ENCODE measurements at regions not wholly inside any gene's neighbourhood (a gene's known extent, or its start where the extent isn't known, plus 50 kb on each side); places are given as distances from the start of the nearest gene placed in this dataset.
A peak's percentile ranks its signal among the peaks of the same experiment; 100 is the strongest.

DNA sequence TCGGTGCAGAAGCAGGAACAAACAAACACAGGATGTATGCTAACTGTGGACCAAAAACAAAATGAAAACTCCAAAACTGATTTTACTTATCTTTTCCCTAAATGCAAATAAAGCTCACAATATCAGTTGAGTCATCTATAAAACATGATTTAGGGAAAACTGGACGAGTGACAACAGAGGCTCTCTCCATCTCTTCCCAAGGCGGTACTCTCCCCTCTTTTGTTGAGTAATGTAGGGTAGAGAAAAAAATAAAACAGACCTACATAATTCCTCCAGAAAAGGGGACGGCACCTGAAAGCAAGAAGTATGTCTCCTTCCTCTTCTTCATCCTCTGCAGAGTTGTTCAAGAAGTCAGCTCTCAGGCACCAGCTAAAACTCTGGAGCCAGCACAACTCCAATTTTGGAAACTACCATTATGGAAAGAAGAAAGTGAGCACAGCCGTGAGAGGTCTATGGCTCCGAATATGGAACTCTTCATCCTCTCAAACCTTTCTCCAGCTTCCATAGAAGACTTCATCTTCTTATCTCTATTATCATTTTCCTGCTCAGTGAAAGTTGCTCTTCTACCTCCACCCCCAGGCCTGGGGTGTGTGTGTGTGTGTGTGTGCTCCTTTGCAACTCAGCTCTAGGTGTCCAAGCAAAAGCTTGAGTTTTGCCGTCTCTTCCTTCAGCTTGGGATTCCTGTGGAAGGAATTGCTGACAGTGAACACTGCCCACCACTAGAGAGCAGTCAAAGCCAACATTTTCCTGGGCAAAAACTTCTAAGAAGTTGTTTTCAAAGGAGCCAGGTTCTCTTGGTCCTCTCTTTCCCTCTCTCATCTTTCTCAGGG is 155.4 kb downstream of the DIO2 start:
- TF ChIP-seq, protein P1, sequence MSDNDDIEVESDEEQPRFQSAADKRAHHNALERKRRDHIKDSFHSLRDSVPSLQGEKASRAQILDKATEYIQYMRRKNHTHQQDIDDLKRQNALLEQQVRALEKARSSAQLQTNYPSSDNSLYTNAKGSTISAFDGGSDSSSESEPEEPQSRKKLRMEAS (IDR thresholded peaks at IDR 0.05) = no peak
- TF ChIP-seq, protein P2, sequence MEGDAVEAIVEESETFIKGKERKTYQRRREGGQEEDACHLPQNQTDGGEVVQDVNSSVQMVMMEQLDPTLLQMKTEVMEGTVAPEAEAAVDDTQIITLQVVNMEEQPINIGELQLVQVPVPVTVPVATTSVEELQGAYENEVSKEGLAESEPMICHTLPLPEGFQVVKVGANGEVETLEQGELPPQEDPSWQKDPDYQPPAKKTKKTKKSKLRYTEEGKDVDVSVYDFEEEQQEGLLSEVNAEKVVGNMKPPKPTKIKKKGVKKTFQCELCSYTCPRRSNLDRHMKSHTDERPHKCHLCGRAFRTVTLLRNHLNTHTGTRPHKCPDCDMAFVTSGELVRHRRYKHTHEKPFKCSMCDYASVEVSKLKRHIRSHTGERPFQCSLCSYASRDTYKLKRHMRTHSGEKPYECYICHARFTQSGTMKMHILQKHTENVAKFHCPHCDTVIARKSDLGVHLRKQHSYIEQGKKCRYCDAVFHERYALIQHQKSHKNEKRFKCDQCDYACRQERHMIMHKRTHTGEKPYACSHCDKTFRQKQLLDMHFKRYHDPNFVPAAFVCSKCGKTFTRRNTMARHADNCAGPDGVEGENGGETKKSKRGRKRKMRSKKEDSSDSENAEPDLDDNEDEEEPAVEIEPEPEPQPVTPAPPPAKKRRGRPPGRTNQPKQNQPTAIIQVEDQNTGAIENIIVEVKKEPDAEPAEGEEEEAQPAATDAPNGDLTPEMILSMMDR (IDR thresholded peaks at IDR 0.05 in 2 of 3, conservative IDR thresholded peaks at IDR 0.05 in 1 of 3; ENCODE audit: borderline replicate concordance in 1 of 3, insufficient read depth in 1 of 3, low read depth in 2 of 3, low read length in 2 of 3) = peak; percentile 18 to 50 (median 50); a peak in 4 of 6 replicates
- no peak for TF ChIP-seq SIN3A (IDR thresholded peaks at IDR 0.05; ENCODE audit: low read depth)
- no peak for TF ChIP-seq POLR2A (IDR thresholded peaks at IDR 0.05; ENCODE audit: borderline replicate concordance, extremely low read depth, insufficient read depth, insufficient read length)
- peak; percentile 49 for TF ChIP-seq RAD21 (IDR thresholded peaks at IDR 0.05; ENCODE audit: low read depth)
- TF ChIP-seq, protein P3, sequence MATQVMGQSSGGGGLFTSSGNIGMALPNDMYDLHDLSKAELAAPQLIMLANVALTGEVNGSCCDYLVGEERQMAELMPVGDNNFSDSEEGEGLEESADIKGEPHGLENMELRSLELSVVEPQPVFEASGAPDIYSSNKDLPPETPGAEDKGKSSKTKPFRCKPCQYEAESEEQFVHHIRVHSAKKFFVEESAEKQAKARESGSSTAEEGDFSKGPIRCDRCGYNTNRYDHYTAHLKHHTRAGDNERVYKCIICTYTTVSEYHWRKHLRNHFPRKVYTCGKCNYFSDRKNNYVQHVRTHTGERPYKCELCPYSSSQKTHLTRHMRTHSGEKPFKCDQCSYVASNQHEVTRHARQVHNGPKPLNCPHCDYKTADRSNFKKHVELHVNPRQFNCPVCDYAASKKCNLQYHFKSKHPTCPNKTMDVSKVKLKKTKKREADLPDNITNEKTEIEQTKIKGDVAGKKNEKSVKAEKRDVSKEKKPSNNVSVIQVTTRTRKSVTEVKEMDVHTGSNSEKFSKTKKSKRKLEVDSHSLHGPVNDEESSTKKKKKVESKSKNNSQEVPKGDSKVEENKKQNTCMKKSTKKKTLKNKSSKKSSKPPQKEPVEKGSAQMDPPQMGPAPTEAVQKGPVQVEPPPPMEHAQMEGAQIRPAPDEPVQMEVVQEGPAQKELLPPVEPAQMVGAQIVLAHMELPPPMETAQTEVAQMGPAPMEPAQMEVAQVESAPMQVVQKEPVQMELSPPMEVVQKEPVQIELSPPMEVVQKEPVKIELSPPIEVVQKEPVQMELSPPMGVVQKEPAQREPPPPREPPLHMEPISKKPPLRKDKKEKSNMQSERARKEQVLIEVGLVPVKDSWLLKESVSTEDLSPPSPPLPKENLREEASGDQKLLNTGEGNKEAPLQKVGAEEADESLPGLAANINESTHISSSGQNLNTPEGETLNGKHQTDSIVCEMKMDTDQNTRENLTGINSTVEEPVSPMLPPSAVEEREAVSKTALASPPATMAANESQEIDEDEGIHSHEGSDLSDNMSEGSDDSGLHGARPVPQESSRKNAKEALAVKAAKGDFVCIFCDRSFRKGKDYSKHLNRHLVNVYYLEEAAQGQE (IDR thresholded peaks at IDR 0.05; ENCODE audit: low read depth) = no peak
- no peak for TF ChIP-seq CBX3 (IDR thresholded peaks at IDR 0.05; ENCODE audit: low read depth)
- TF ChIP-seq TCF7L2 (IDR thresholded peaks at IDR 0.05; ENCODE audit: borderline replicate concordance, extremely low read depth, insufficient read depth, insufficient read length) = no peak
- no peak for TF ChIP-seq YY1 (IDR thresholded peaks at IDR 0.05; ENCODE audit: extremely low read depth, insufficient replicate concordance, low read depth, low read length)
- no peak for TF ChIP-seq EZH2phosphoT487 (IDR thresholded peaks at IDR 0.05; ENCODE audit: borderline replicate concordance)
- no peak for TF ChIP-seq ZNF274 (IDR thresholded peaks at IDR 0.05; ENCODE audit: low read depth, low read length)

All from HCT116 (cell line).